Skeletal muscle satellite cell (primary cell): ENCODE measurements at regions not wholly inside any gene's neighbourhood (a gene's known extent, or its start where the extent isn't known, plus 50 kb on each side); places are given as distances from the start of the nearest gene placed in this dataset.

ENCODE experiments used
- H3K27me3 ChIP-seq: 2 replicates; pipeline ENCODE4 v1.7.0; 2013; ENCODE audit warnings: low read length; ENCODE audit not compliant: control insufficient read depth, insufficient read depth
- H3K36me3 ChIP-seq: 2 replicates; pipeline ENCODE4 v1.7.0; 2013; ENCODE audit warnings: mild to moderate bottlenecking, control low read depth, low read length; ENCODE audit not compliant: insufficient read depth
- H3K4me1 ChIP-seq: 2 replicates; pipeline ENCODE4 v1.7.0; 2013; ENCODE audit warnings: low read length; ENCODE audit not compliant: control insufficient read depth, insufficient read depth
- H3K4me2 ChIP-seq: 2 replicates; pipeline ENCODE4 v1.7.0; 2013; ENCODE audit warnings: mild to moderate bottlenecking, low read length
- H3K4me3 ChIP-seq: 2 replicates; pipeline ENCODE4 v1.7.0; 2013; ENCODE audit warnings: low read length
- H3K9ac ChIP-seq: 2 replicates; pipeline ENCODE4 v1.7.0; 2013; ENCODE audit warnings: mild to moderate bottlenecking, low read depth, low read length, moderate library complexity
- H3K9me3 ChIP-seq: replicated peaks from 2 replicates; pipeline ENCODE4 v1.7.0; 2013; ENCODE audit warnings: mild to moderate bottlenecking, control low read depth, low read length

- Histone ChIP-seq H3K9ac (no peak overlapping the region), H3K27me3 (peaks cover under 1% of the 10 kb centered on the region), H3K4me3 (no peak overlapping the region), H3K9me3 (no peaks in the 10 kb centered on the region), H3K36me3 (no peaks in the 10 kb centered on the region), H3K4me2 (no peak overlapping the region), H3K4me1 (no peaks in the 10 kb centered on the region)
Measured at GRCh38 chr11:129324533-129325175, 51.0 kb upstream of the BARX2 start.

GRCh38 chr11:129323896-129324502 is 51.6 kb upstream of the BARX2 start:
- Histone ChIP-seq H3K9me3 (no peaks in the 10 kb centered on the region), H3K36me3 (no peaks in the 10 kb centered on the region), H3K4me1 (no peaks in the 10 kb centered on the region), H3K4me3 (no peak overlapping the region), H3K9ac (no peak overlapping the region), H3K27me3 (peaks cover 4% of the 10 kb centered on the region), H3K4me2 (no peak overlapping the region)

DNA sequence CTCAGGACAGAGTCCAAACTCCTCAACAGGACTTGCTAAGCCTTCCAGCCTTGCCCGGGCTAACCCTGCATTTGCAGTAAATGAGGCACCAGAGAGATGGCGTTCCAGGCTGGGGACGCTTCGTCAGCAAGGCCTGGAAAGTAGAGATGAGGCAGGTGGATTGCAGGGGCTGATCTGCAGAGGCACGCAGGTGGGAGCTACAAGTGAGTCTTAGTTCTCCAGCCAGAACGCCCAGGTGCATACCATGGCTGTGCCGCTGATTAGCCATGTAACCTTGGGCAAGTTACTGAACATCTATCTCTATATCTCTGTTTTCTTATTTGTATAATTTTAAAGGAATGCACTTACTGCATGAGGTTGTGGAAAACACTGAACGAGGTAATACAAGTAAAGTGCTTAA is 52.7 kb upstream of the BARX2 start:
- no peak overlapping the region for H3K4me3 ChIP-seq
- H3K4me1 ChIP-seq: no peaks in the 10 kb centered on the region
- H3K27me3 ChIP-seq: peaks cover 4% of the 10 kb centered on the region
- H3K4me2 ChIP-seq: no peak overlapping the region
- no peaks in the 10 kb centered on the region for H3K36me3 ChIP-seq
- no peaks in the 10 kb centered on the region for H3K9me3 ChIP-seq
- no peak overlapping the region for H3K9ac ChIP-seq

DNA sequence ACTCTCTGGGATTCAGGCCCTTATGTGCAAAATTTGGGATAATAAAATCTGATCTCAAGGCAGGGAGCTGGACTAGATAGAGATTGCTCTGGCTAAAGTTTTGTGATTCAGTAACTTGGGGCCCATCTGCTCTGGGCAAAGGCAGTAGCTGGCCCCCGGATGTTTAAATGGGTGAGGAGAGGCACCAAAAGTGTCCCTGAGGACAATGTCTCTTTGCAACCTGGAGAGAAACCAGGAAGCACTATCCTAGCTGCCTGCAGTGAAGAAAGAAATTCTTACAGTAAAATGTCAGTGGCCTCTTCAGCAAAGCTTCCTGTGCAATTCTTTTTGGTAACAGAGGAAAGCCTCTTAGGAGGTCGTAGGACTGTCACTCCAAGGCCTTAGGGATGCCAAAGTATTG is 54.6 kb upstream of the BARX2 start:
- Histone ChIP-seq H3K4me2 (no peak overlapping the region), H3K9me3 (no peaks in the 10 kb centered on the region), H3K27me3 (peaks cover 4% of the 10 kb centered on the region), H3K9ac (no peak overlapping the region), H3K36me3 (no peaks in the 10 kb centered on the region), H3K4me3 (no peak overlapping the region), H3K4me1 (no peaks in the 10 kb centered on the region)

DNA sequence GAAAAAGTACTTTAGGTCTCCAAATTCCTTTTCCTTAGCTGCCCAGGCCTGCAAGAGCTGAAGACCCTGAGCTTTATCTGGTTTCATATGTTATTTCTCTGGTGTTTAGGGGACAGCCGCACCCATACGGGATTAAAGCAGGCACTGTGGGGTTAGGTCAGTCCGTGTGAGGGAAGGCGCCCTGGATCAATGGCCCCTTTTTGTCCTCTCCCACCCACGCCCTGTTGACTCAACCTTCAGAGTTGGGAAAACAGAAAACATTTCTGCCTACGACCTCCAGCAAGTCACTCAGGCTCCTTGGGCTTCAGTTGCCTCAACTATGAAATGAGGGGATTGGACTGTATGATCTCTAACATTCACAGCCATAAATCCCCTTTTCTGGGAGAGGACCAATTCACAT is 55.2 kb upstream of the BARX2 start:
- Histone ChIP-seq H3K36me3 (no peaks in the 10 kb centered on the region), H3K4me2 (no peak overlapping the region), H3K9ac (no peak overlapping the region), H3K27me3 (peaks cover 4% of the 10 kb centered on the region), H3K9me3 (no peaks in the 10 kb centered on the region), H3K4me1 (no peaks in the 10 kb centered on the region), H3K4me3 (no peak overlapping the region)

GRCh38 chr11:129319751-129320150 is 55.9 kb upstream of the BARX2 start:
- Histone ChIP-seq H3K27me3 (peaks cover 4% of the 10 kb centered on the region), H3K9ac (no peak overlapping the region), H3K4me2 (no peak overlapping the region), H3K4me1 (no peaks in the 10 kb centered on the region), H3K9me3 (no peaks in the 10 kb centered on the region), H3K36me3 (no peaks in the 10 kb centered on the region), H3K4me3 (no peak overlapping the region)

- H3K4me2 ChIP-seq: no peak overlapping the region
- no peaks in the 10 kb centered on the region for H3K4me1 ChIP-seq
- H3K9ac ChIP-seq: no peak overlapping the region
- H3K27me3 ChIP-seq: peaks cover 4% of the 10 kb centered on the region
- no peaks in the 10 kb centered on the region for H3K9me3 ChIP-seq
- H3K36me3 ChIP-seq: no peaks in the 10 kb centered on the region
- H3K4me3 ChIP-seq: no peak overlapping the region
Measured at GRCh38 chr11:129319201-129319600, 56.4 kb upstream of the BARX2 start.

- H3K4me1 ChIP-seq: no peaks in the 10 kb centered on the region
- no peak overlapping the region for H3K9ac ChIP-seq
- no peaks in the 10 kb centered on the region for H3K36me3 ChIP-seq
- H3K4me2 ChIP-seq: no peak overlapping the region
- no peak overlapping the region for H3K4me3 ChIP-seq
- peaks cover 4% of the 10 kb centered on the region for H3K27me3 ChIP-seq
- H3K9me3 ChIP-seq: no peaks in the 10 kb centered on the region
Measured at GRCh38 chr11:129317571-129317970, 58.1 kb upstream of the BARX2 start.

DNA sequence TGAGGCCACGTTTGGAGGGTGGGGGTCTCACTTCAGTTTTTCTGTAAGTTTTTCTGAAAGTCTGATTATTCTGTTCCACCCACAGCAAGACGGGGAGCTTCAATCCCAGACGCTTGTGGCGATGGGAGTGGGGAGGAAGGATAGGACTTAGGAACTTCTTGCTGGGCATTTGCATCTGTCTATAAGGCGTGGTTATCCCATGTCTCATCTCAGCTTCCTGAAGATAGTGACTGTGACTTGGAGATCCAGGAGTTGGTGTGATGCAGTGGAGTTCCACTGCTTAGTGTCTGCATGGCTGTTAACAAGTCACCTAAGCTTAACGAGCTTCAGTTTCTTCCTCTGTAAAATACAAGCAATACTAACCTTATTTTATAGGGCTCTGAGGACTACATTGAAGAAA is 58.9 kb upstream of the BARX2 start:
- Histone ChIP-seq H3K9ac (no peak overlapping the region), H3K27me3 (peaks cover 4% of the 10 kb centered on the region), H3K9me3 (no peaks in the 10 kb centered on the region), H3K36me3 (no peaks in the 10 kb centered on the region), H3K4me3 (no peak overlapping the region), H3K4me2 (no peak overlapping the region), H3K4me1 (no peaks in the 10 kb centered on the region)

DNA sequence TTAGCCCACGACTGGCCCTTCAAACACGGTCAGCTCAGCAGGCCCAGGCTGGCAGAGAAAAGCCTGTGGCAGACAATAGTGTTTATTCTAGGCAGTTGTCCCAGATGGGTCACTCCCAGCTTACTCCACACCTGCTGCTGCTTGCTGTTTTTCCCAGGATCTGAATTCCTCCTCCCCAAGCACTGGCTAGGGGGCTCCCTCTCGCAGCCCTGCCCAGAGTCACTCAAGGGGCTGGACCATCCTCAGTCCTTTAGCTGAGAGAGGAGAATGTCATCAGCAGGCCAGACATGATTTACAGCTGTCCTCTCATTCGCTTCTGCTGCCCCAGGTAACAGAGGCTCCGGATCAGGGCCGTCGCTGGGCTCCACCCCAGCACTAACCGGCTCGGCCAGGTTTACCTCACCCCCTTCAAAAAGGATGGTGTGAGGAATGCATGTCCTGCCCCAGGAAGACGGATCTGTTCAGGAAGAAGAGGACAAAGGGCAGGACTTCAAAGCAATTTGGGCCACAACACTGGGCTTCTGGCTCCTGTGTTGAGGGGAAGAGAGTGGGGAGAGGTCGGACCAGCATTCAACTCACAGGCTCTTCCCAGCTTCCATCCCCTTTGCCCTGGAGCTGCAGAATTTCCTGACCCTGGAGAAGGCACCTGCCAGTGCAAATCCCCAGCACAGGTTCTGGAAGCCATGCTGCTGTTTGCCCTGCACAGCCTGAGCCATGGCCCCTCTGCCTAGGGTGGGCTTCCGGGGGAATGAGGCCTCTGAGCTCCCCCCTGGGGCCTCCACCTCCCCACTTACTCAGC is 59.7 kb upstream of the BARX2 start:
- no peaks in the 10 kb centered on the region for H3K36me3 ChIP-seq
- H3K4me1 ChIP-seq: no peaks in the 10 kb centered on the region
- H3K9me3 ChIP-seq: no peaks in the 10 kb centered on the region
- no peak overlapping the region for H3K4me2 ChIP-seq
- no peak overlapping the region for H3K9ac ChIP-seq
- no peak overlapping the region for H3K4me3 ChIP-seq
- H3K27me3 ChIP-seq: peaks cover 4% of the 10 kb centered on the region

GRCh38 chr11:129314371-129314770 is 61.3 kb upstream of the BARX2 start:
- H3K9ac ChIP-seq: no peak overlapping the region
- no peaks in the 10 kb centered on the region for H3K4me1 ChIP-seq
- H3K36me3 ChIP-seq: no peaks in the 10 kb centered on the region
- no peak overlapping the region for H3K4me2 ChIP-seq
- no peak overlapping the region for H3K4me3 ChIP-seq
- no peaks in the 10 kb centered on the region for H3K9me3 ChIP-seq
- H3K27me3 ChIP-seq: peaks cover under 1% of the 10 kb centered on the region
